ENCODE measurements at regions not wholly inside any gene's neighbourhood (a gene's known extent, or its start where the extent isn't known, plus 50 kb on each side); places are given as distances from the start of the nearest gene placed in this dataset.
"Not testable (repeated sequence)": the region's sequence is repeated elsewhere in the genome, so short reads cannot be mapped to it uniquely, and the experiment has no call there.

GRCh38 chr15:83335542-83335941, 51.1 kb upstream of the BNC1 start:
- not testable (repeated sequence) for DNase-seq (ENCODE audit: extremely low read depth, low read depth); H3K4me3 ChIP-seq (replicated peaks; ENCODE audit: low read depth, low read length)

DNA sequence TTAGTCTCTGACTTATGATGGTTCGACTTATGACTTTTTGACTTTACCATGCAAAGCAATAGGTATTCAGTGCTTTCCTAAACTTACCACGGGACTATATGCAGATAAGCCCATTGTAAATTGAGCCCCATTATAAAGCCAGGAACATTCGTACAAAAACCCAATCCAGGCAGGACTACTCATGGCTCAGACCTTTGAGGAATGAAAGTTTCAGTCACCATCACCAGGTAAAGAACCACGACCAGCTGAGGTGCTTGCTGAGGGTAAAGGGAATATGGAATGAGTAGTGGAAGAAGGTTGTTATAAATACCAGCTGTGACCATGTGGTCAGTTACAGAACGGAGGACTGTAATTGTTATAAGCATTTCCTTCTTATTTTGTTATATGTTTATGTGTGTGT, 54.9 kb upstream of the BNC1 start:
- TF ChIP-seq, protein P1, sequence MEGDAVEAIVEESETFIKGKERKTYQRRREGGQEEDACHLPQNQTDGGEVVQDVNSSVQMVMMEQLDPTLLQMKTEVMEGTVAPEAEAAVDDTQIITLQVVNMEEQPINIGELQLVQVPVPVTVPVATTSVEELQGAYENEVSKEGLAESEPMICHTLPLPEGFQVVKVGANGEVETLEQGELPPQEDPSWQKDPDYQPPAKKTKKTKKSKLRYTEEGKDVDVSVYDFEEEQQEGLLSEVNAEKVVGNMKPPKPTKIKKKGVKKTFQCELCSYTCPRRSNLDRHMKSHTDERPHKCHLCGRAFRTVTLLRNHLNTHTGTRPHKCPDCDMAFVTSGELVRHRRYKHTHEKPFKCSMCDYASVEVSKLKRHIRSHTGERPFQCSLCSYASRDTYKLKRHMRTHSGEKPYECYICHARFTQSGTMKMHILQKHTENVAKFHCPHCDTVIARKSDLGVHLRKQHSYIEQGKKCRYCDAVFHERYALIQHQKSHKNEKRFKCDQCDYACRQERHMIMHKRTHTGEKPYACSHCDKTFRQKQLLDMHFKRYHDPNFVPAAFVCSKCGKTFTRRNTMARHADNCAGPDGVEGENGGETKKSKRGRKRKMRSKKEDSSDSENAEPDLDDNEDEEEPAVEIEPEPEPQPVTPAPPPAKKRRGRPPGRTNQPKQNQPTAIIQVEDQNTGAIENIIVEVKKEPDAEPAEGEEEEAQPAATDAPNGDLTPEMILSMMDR (IDR thresholded peaks at IDR 0.05; ENCODE audit: low read depth, low read length, missing control alignments): no peak

DNA sequence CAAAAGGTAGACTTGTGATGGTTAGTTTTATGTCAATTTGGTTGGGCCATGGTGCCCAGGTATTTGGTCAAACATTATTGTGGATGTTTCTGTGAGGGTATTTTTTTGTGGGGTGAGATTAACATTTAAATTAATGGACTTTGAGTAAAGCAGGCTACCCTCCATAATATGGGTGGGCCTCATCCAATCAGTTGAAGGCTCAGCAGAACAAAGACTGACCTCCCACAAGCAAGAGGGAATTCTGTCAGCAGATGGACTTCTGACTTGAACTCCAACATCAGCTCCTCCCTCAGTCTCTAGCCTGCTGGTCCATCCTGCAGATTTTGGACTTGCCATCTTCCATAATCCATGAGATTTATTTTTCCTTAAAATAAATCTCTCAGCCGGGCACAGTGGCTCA, 55.6 kb upstream of the BNC1 start:
- DNase-seq (ENCODE audit: extremely low read depth, low read depth): no peak
- TF ChIP-seq, protein P1 (IDR thresholded peaks at IDR 0.05; ENCODE audit: low read depth, low read length, missing control alignments): no peak
- H3K4me3 ChIP-seq (replicated peaks; ENCODE audit: low read depth, low read length): no peak overlapping the region

More for the DNA sequence above, 54.9 kb upstream of the BNC1 start:
- no peak overlapping the region for H3K4me3 ChIP-seq (replicated peaks; ENCODE audit: low read depth, low read length)
- no peak for DNase-seq (ENCODE audit: extremely low read depth, low read depth)

DNA sequence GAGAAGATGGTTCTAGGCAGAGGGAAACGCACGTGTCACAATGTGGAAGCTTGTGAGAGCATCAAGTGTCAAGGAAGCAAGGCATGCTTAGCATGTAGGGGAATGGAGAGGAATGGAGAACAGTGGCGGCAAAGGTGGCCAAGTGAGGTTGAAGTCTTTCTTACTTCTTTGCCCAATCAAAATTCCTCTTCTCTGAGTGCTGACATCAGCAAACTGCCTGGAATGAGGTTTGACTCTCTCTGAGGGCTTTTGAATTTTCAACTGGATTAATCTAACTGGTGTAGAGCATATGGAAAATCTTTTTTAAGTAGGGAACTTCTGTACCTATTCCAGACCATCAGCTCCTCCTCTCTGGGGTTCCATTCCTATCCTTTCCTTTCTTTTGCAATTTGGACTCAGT, 61.9 kb upstream of the BNC1 start:
- DNase-seq (ENCODE audit: extremely low read depth, low read depth): no peak
- TF ChIP-seq, protein P1 (IDR thresholded peaks at IDR 0.05; ENCODE audit: low read depth, low read length, missing control alignments): no peak
- H3K4me3 ChIP-seq (replicated peaks; ENCODE audit: low read depth, low read length): no peak overlapping the region

DNA sequence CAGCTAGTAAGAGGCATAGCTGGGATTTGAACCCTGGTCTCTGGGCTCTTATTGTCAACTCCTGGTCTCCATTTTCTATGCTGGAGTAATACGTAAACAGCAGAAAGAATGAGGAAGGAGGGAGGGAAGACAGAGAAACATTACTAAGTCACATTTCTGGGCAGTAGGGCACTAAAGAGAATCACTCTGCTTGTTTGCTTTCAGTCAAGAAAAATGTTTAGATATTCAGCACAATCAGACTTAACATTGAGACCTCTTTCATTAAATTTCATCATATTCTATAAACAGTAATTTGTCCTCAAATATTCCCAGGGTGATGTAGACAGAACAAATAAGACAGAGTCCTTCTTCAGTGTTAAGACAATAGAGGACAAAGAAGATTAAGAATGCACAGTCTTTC, 67.7 kb upstream of the BNC1 start:
- DNase-seq (ENCODE audit: extremely low read depth, low read depth): no peak
- H3K4me3 ChIP-seq (replicated peaks; ENCODE audit: low read depth, low read length): no peak overlapping the region
- TF ChIP-seq, protein P1 (IDR thresholded peaks at IDR 0.05; ENCODE audit: low read depth, low read length, missing control alignments): no peak

GRCh38 chr15:83356501-83357399, 72.3 kb upstream of the BNC1 start:
- no peak overlapping the region for H3K4me3 ChIP-seq (replicated peaks; ENCODE audit: low read depth, low read length)
- TF ChIP-seq, protein P1 (IDR thresholded peaks at IDR 0.05; ENCODE audit: low read depth, low read length, missing control alignments): no peak
- peak; percentile 61 for DNase-seq (ENCODE audit: extremely low read depth, low read depth)

- no peak overlapping the region for H3K4me3 ChIP-seq (replicated peaks; ENCODE audit: low read depth, low read length)
- DNase-seq (ENCODE audit: extremely low read depth, low read depth): no peak
- TF ChIP-seq, protein P1 (IDR thresholded peaks at IDR 0.05; ENCODE audit: low read depth, low read length, missing control alignments): no peak
These were observed 74.6 kb upstream of the BNC1 start for GRCh38 chr15:83358972-83359564.
